Stimulated activated CD4-positive, alpha-beta T cell treated with anti-CD3 and anti-CD28 coated beads, Interleukin-2, amount 100 ng/mL, for 4 hours (primary cell): ENCODE measurements at regions not wholly inside any gene's neighbourhood (a gene's known extent, or its start where the extent isn't known, plus 50 kb on each side); places are given as distances from the start of the nearest gene placed in this dataset.

Experiments used
- DNase-seq: peaks from one replicate; pipeline ENCODE4 v3.0.0-alpha.2; 2020; ENCODE audit warnings: low read depth

DNA sequence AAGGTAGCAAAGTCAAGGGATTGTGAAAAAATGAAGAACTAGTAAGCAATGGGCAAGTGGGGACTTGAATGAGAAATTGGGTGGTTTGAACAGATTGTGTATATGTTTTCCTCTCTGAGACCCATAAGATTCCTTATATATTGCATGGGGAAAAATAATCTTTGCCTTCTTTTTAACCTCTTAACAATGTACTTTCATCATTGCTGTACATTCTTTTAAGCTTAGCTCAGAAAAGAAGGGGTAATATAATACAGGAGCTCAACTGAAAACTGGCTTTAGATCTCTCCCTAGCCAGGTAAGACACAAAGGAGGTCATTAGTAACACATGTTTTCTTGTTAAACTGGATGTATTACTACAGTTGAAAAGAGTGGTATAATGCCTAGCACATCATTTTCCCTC is 287.2 kb downstream of the RNF144B start:
- no peak for DNase-seq

DNA sequence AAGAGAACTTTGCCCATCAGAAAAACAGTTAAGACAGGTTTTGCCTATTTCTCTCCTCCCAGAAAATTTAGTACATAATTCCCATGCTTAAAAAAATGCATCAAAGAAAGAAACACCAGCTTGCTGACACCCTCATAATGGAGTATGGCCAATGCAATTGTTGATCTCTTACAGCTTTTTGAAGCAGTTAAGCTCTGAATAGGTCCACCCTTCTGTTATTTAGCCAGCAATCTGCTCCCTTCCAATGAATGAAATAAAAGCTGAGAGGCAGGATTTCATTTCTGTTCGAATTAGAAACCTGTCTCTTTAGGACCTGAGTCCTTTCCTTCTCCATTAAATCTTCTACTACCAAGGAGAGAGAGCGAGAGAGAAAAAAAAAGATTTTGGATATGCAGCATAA is 288.7 kb downstream of the RNF144B start:
- no peak for DNase-seq

DNA sequence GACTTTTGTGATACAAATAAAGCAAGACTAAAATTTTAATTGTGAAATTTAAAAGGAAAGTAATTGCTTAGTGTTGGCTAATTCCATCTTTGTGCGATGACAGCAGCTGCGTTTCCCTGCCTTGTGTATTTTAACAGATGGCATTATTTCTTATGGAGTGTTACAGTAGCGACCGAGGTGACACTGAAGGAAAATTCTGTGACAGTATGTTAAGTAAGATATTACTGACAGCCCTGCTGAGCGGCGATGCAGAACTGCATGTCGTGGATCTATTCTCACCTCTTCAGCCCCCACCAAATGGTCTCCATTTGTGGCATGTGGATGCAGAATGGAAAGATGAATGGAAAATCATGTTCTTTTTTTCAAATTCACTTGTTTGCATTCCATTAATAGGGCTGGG is 289.4 kb downstream of the RNF144B start:
- no peak for DNase-seq

DNA sequence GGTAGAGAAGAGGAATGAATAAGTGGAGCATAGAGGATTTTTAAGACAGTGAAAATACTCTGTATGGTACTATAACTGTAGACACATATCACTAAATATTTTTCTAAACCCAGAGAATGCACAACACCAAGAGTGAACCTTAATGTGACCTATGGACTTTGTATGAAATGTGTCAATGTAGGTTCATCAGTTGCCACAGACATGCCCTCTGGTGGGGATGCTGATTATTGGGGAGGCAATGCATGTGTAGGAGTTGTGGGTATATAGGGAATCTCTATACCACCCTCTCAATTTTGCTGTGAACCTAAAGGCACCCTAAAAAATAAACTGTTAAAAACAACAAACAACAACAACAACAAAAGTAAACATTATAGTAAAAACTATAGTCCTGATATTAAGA is 293.7 kb downstream of the RNF144B start:
- DNase-seq: no peak

DNA sequence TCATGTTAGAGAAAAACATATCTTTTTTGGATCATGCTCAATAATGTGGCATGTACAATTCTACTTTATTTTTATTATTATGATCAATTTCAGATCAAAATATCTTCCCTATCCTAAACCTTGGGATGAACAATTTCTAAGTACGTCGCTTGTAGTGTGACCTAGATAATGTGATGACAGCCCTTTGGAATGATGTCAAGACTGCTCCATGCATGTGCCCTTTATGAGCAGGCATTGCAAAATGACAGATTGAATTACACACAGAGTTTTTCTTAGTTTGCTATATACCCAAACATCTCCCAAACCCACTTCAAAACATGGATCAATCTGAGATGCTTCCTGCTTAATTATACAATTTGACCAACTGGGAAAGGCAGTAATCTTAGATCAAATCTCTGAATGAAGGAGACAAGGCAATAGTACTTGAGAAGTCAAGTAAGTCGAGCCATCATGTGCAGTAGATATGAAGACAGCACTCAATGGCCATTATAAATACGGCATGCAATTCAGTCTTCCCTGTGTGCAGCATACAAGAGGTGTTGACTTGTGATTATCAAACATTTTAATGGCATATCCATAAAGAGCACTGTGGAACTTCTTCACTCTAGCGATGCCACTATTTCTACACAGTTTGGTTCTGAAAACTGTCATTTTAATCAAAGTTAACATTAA is 294.8 kb downstream of the RNF144B start:
- DNase-seq: no peak

DNA sequence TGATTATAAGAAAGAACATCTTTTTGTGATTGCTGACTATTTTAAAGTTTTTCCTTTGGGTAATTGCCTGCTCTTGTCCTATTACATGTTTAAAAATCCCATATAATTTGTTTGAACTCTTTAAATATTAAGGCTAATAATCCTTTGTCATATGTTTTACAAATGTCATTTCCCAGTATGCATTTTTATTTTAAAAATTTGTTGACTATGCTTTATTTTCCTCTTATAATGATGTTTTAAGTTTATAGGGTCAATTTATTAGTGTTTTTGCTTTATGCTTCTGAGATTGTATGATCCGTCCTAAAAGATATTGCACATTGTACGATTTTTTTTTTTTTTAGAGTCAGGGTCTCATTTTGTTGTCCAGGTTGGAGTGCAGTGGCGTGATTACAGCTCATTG is 297.2 kb downstream of the RNF144B start:
- DNase-seq: no peak

DNA sequence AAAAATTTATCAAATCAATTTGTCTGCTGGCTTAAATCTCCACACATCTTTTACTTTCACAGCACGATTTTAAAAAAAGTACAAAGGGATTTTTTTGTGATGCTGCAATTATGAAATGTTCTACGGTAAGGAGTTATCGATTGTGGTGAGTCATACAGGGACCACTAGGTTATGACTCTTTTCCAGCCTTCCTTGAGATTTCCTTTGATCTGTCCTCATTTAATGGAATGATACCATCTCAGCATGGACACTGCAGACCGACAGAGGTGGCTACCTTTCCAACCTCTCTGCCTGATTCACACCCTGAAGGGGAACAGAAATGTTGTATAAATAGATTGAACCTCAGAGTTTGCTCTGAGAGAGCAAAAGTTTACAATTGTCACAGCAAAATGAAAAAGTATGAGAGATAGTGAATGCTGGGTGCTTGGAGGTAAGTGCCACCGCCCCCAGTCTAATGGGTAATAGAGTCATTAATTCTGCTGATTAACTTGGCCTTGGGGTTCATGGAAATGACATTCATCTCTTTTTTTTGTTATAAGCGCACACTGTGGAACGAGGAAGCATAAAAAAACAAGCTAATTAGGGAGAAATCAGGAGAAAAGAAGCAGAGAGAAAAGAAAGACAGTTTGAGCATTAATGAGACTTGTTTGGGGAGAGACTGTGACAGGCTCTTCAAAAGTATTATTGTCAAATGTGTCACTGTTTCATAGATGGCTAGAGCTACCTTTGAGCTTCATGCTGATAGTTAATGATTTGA is 306.0 kb downstream of the RNF144B start:
- DNase-seq: no peak

DNA sequence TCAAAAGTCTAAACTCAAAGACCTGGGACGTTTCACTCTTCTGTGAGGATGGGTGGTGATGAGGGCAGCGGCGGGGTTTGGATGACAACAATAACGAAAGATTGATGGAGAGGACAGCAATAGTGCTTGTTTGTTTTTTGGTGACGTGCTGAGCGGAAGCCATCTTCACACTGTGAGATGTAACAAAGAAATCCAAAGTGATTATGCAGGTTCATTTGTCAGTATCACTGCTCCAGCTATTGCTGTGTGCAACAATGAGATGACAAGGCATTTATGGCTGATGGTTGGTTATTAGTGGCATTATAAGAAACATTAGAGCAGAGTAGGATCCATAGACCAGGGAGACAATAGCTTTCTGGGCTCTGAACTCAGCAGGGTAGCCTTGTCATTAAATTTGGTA is 306.7 kb downstream of the RNF144B start:
- no peak for DNase-seq

DNA sequence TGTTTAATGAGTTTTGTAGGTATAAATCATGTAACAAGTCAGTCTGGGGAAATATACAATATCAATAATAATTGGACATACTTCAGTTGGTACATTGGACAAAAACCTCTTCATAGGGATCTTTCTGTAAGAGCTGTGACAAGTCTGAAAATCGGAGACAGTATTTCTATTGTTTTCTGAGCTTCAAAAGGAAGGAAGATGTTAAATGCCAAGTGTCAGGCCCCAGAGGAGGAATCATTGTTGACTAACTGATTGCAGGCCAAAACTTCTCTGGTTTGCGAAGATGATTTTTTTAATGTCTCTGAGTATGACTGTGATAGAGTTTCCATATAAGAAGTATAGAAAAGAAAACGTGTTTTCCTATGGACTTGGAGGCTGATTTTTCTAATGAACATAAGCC is 316.4 kb downstream of the RNF144B start:
- DNase-seq: no peak

DNA sequence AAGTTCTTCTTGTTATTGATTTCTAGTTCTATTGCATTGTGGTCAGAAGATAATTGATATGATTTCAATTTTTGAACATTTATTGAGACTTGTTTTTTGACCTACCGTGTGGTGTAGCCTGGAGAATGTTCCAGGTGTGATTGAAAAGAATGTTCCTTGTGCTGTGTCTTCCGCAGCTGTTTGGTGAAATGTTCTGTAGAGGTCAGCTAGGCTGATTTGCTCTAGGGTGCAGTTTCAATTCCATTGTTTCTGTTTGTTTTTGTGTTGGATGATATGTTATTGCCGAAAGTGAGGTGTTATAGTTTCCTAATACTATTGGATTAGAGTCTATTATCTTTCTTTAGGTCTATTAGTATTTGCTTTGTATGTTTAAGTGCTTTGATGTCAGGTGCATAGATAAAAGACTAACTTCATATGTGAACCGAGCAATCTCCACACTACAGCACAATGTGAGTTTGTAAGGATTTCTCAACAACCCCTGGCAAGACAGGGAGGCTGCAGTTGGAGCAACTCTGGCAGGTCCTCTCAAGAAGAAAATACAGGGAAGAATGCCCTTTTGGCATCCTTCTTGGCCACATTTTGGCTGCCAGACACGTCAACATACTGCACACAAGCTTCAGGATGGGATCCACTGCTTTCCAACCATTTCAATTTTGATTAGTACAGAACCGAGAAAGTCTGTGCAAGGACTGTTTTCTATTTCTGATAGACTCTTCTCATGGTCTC is 320.7 kb downstream of the RNF144B start:
- DNase-seq: no peak

DNA sequence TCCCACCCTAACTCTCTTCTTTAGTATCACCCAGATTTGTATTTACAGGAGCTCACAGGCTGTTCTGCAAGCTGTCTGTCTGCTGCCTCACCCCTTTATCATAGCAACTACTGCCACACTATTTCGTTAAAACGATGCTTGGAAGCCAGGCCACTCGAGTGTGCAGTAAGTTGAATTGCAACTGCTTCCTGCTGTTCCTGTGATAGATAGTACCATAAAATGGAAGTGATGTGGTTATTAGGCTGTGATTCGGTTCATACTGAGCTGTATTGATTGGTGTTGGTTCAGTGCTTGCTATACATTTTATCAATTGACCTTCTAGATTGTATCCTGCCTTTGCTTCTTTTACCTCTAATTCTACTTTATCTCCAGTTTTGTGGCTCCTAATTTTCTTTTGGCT is 325.4 kb downstream of the RNF144B start:
- DNase-seq: no peak

DNA sequence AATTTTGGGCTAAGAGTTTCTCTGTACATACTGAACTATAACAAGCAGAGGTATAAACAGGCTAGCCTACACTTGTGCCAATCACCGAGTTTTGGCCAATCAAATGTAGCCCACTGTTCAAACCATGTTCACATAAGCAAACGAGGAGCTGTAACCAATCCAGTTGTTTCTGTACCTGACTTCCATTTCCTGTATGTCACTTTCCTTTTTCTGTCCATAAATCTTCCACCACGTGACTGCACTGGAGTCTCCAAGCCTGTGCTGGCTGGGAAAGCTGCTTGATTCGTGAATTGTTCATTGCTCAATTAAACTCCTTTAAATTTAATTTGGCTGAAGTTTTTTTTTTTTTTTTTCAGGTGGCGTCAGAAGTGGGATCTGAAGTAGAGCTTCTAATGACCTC is 332.9 kb downstream of the RNF144B start:
- DNase-seq: no peak

DNA sequence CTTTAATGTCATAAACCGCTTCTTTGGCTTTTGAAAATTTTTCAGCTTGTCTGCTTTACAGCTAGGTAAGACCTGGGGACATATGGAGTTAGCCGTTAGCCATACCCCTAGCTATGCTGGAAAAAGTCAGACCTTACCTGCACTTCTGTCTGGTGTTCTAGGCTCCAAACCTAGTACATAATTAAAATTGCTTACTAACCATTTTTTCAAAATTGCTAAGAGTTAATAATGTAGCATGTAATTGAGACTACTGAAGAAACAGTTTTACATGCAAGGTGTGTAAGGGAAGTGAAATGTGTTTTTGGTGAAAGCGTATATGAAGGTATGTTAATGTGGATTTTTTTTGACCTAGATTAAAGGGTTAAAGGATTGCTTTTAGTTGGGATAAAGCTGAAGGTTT is 336.9 kb downstream of the RNF144B start:
- no peak for DNase-seq

DNA sequence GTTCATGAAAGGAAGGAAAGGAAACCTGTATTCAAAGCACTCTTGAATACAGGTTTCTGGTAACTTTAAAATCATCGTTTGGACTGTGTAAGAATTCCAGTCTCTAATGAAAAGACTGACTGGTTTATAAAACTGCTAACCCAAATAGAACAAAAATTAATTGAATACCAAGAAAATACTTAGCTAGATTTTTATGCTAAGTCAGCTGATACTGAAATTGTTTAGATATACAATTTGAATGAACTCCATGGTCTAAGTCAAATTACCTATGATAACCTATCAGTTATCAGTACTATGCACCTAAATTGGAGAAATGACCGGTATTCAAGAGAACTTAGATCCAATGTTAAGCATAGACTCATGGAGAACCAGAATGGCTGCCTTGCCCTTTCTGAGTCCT is 338.3 kb downstream of the RNF144B start:
- DNase-seq: no peak

DNA sequence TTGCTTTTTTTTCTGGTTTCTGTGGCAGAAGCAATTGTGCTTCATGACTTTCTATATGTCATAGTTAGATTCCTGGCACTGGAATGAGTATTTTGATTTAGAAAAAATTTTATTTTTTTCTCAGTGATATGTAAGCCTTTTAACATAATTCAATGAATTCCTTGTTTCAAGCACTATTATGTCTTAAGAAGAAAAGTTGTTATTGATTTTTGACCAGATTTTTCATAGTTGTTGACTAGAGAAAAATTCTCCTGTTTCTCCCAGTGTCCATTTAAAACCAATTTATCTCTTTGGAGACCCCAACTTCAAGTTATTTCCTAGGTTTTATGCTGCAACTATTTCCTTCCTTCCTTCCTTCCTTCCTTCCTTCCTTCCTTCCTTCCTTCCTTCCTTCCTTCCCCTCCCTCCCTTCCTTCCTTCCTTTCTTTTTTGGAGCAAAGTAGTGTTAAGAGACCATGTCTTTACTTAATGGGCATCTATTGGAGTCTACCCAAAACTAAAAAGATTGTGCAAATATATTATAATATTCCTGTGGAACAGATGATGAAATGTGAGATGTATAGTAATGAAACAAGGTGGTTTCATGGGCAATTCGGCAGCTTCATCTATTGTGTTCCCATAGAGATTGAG is 346.9 kb downstream of the RNF144B start:
- DNase-seq: no peak

DNA sequence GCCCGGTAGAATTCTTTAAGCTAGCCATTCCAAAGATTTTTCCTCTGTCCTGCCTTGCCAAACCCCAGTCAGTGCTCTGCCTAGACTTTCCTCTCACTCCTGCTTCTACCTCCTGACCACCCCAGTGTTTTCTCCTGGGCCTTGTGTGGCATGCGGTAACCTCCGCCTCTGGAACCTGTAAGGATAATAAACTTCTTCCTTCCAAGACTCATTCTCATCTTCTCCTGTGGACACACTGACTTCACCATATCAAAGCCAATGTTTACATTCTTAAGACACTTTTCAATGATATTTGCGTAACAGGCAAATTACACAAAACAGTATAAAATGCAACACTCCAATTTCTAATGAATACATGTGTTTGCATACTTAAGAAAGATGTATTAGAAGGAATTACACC is 354.6 kb downstream of the RNF144B start:
- no peak for DNase-seq

DNA sequence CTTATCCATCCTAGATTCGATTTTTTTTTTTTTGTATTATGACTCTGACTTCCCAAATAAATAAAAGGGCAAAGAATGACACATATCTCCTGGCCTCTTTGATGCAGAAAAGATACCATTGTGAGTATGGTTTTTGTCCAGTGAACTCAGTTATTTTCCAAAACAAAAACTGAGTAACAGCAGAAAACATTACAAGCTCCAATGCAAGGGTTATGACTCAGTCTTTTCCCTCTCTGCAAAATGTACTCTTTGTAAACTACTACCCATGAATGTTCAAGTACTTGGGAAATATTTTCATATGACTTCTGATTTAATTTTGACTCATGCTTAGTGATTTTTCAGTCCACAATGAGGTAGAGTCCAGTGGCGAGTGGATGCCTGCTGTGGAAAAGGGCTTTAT is 355.3 kb downstream of the RNF144B start:
- DNase-seq: no peak

DNA sequence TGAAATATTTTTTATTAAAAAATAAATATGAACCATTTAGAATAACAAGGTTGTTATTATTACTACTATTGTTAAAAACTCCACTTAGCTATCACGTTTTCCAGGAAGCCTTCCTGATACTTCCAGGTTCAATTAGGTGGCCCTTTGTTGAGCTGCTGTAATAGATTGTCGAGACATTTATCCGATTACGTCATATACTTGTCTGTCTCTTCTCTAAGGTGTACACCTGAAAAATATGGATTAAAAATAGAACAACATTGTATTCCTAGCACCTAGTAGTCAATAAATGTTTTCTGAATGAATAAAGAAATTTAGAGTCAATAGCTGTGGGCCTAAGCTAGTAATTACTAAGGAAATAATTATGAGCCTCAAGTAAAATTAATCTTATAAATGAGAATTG is 359.6 kb downstream of the RNF144B start:
- no peak for DNase-seq

DNA sequence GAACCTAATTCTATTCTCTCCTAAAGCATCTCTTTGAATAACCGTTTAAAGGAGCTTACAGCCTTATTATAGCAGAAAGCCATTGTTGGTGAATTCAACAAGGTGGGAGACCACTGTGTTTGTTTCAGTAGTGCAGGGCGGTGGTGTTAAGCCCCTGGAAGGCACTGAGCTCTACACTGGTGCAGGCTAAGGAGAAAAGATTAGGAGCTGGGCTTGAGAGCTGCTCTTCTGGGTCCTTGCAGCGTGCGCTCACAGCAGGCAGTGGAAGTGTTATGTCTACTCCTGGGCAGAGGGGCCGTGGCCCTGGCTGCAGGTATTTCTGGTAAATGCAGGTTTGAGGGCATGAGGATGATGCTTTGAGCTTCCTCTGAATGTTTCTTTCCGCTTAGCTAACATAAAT is 361.2 kb downstream of the RNF144B start:
- no peak for DNase-seq

DNA sequence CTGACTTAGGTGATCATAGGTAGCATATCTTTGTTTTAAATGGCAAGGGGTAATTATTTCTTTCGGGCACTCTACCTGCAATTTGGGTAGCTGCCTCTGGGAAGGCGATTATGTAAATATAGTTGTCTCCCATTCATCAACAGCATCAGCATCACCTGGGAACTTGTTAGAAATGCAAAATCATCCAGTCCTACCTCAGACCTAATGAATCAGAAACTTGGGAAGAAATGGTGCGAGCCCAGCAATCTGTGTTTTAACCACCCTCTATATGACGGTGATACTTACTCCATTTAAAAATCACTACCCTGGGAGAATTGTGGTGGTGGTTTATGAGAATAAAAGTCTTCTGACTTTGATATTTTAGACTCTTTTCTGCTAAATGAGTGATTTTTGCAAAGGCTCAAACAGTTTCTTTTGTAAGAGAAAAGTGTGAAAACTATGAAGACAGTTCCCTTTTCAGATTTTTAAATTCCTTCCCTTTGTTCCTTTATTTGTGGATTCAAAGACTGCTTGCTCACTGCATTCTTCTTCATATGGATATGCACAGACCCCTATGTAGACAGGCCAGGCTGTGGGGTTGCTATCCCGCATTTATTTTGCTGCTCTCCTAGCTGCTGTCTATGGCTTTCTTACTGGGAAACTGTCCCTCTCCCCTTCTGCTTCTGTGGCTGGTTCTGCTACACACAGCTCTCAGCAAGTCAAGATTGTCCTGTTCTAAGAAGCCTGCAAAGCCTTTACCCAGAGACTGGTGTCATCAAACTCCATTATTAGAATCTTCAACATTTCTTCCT is 365.3 kb downstream of the RNF144B start:
- DNase-seq: no peak

DNA sequence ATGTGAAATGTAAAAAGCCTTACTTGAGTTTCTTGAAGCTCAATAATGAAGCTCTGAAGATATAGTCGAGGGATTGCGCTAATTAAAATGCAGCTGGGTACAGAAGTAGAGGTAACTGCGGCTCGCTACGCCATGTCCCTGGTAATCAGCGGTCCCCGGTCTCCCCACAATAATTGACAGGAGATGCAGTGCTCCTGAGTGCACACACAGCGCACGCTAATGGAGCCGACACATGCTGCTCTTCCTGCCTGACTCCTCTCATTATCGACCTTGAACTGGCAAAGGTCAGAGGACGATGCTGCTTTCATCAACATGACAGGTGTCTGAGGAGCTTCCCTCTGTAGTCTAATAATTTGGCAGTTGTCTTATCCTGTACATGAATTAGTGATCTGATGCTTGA is 365.9 kb downstream of the RNF144B start:
- no peak for DNase-seq

DNA sequence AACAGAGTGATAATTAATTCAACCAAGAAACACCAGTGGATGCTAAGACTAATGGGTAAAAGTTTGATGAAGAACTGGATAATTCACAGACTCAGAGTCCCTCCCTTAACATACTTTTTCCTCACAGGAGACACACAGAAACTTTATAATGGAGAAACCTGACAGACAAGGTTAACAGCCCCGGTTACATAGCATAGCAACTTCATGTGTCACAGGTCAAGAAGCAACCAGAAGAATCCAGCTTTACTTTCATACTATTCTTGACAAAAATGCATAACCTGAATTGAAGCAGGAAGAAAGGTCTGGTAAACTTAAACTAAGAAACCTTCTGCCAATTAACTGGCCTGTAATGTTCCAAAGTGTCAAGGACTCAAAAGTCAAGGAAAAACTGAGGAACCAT is 375.9 kb downstream of the RNF144B start:
- no peak for DNase-seq
